GM19240 (cell line): ENCODE measurements at regions not wholly inside any gene's neighbourhood (a gene's known extent, or its start where the extent isn't known, plus 50 kb on each side); places are given as distances from the start of the nearest gene placed in this dataset.
"Not testable (repeated sequence)": the region's sequence is repeated elsewhere in the genome, so short reads cannot be mapped to it uniquely, and the experiment has no call there.

Experiments
- DNase-seq: peaks from one replicate; pipeline ENCODE4 v3.0.0; 2011; ENCODE audit warnings: low spot score; ENCODE audit not compliant: insufficient read length

GRCh38 chr10:80859279-80859678, 321.6 kb downstream of the SH2D4B start:
- not testable (repeated sequence) for DNase-seq

GRCh38 chr10:80860719-80861118, 323.0 kb downstream of the SH2D4B start:
- DNase-seq: no peak

GRCh38 chr10:80861882-80862281, 324.2 kb downstream of the SH2D4B start:
- no peak for DNase-seq

- DNase-seq: no peak
Measured at GRCh38 chr10:80870282-80870681, 332.6 kb downstream of the SH2D4B start.

- no peak for DNase-seq
Measured at GRCh38 chr10:80871083-80871482, 333.4 kb downstream of the SH2D4B start.

- DNase-seq: no peak
Measured at GRCh38 chr10:80878330-80878729, 340.6 kb downstream of the SH2D4B start.

- DNase-seq: no peak
Measured at GRCh38 chr10:80890146-80890545, 352.4 kb downstream of the SH2D4B start.

GRCh38 chr10:80893256-80893655, 355.6 kb downstream of the SH2D4B start:
- no peak for DNase-seq

- DNase-seq: no peak
Measured at GRCh38 chr10:80894311-80894791, 356.6 kb downstream of the SH2D4B start.

- DNase-seq: no peak
Measured at GRCh38 chr10:80894797-80895467, 357.2 kb downstream of the SH2D4B start.

- no peak for DNase-seq
Measured at GRCh38 chr10:80896076-80896475, 358.4 kb downstream of the SH2D4B start.

- no peak for DNase-seq
Measured at GRCh38 chr10:80896959-80897358, 359.3 kb downstream of the SH2D4B start.

- DNase-seq: no peak
Measured at GRCh38 chr10:80900661-80901060, 363.0 kb downstream of the SH2D4B start.

- DNase-seq: no peak
Measured at GRCh38 chr10:80908611-80909010, 370.9 kb downstream of the SH2D4B start.

- DNase-seq: no peak
Measured at GRCh38 chr10:80909254-80909653, 371.6 kb downstream of the SH2D4B start.

GRCh38 chr10:80917636-80918035, 379.9 kb downstream of the SH2D4B start:
- no peak for DNase-seq

- no peak for DNase-seq
Measured at GRCh38 chr10:80921032-80921431, 383.3 kb downstream of the SH2D4B start.

- peak; percentile 5 for DNase-seq
Measured at GRCh38 chr10:80924063-80924952, 386.6 kb downstream of the SH2D4B start.

- DNase-seq: no peak
Measured at GRCh38 chr10:80927419-80928078, 389.8 kb downstream of the SH2D4B start.

- DNase-seq: no peak
Measured at GRCh38 chr10:80938903-80939302, 401.2 kb downstream of the SH2D4B start.

GRCh38 chr10:80945264-80945880, 407.7 kb downstream of the SH2D4B start:
- DNase-seq: no peak

- DNase-seq: no peak
Measured at GRCh38 chr10:80946073-80946472, 408.4 kb downstream of the SH2D4B start.
